ENCODE measurements at regions not wholly inside any gene's neighbourhood (a gene's known extent, or its start where the extent isn't known, plus 50 kb on each side); places are given as distances from the start of the nearest gene placed in this dataset.

DNA sequence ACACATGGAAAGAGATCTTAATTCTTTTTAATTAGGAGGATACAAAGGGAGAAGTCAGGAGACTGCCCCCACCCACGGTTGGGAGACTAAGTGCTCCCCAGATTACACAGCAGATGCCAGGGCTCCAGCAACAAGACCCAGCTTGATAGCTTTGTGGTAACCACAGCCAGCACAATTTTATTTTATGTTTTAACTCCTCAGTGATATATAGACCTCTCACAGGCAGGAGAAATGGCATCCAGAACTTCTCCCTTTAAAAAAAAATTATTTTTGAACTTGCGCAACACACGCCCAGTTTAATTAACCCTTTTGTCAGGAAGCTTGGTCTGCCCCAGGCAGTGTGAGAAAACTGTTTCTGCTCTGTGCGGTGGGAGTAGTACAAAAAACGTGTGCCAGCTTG, 62.6 kb upstream of the ACOT11 start:
- peaks cover 0 to 38% (median 33%) of the 10 kb centered on the region in 5 donors for H3K4me1 ChIP-seq (ENCODE audit: control insufficient read depth in 5 of 5, insufficient read depth in 5 of 5, low read length in 5 of 5)

DNA sequence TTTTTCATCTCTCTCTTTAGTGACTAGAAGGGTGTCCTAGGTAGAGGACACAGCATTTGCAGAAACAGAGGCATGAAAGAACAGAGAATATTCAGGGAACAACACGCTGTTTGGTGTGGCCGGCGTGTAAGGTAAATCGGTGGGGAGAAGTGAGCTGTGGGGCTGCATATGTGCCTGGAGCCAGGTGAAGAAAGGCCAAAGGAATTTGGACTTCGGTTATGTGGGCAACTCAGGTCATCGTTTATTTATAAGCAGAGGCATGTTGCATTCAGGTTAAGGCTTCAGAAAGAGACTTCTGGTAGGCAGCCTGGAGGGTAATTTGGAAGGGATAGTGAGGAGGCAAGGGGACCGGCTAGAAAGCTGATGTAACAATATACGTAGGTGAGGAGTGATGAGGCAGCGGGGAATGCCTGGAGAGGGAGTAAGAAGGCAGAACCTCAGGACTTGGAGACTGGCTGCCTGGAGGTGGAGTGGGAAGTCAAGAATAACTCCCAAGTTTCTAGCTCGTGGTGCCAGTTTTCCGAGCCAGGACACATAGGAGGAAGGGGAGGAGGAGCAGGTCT, 64.1 kb upstream of the ACOT11 start:
- no peak overlapping the region for H3K9ac ChIP-seq (ENCODE audit: low read length in 5 of 5)
- no peak overlapping the region for H3K4me3 ChIP-seq (ENCODE audit: low read depth in 1 of 5, low read length in 5 of 5)
- no peaks in the 10 kb centered on the region for H3K27me3 ChIP-seq (ENCODE audit: control insufficient read depth in 5 of 5, insufficient read depth in 4 of 5, low read length in 5 of 5)
- no peak overlapping the region for H3K27ac ChIP-seq (ENCODE audit: low read depth, low read length)
- peaks cover 0 to 31% (median 27%) of the 10 kb centered on the region in 5 donors for H3K4me1 ChIP-seq (ENCODE audit: control insufficient read depth in 5 of 5, insufficient read depth in 5 of 5, low read length in 5 of 5)
- H3K9me3 ChIP-seq (ENCODE audit: control insufficient read depth in 5 of 5, low read length in 5 of 5) = no peaks in the 10 kb centered on the region
- H3K36me3 ChIP-seq (ENCODE audit: control insufficient read depth in 5 of 5, insufficient read depth in 5 of 5, low read length in 5 of 5) = no peaks in the 10 kb centered on the region

More for the DNA sequence above, 62.6 kb upstream of the ACOT11 start:
- no peaks in the 10 kb centered on the region for H3K27me3 ChIP-seq (ENCODE audit: control insufficient read depth in 5 of 5, insufficient read depth in 4 of 5, low read length in 5 of 5)
- H3K9me3 ChIP-seq (ENCODE audit: control insufficient read depth in 5 of 5, low read length in 5 of 5) = no peaks in the 10 kb centered on the region
- H3K9ac ChIP-seq (ENCODE audit: low read length in 5 of 5) = no peak overlapping the region
- H3K27ac ChIP-seq (ENCODE audit: low read depth, low read length) = no peak overlapping the region
- H3K4me3 ChIP-seq (ENCODE audit: low read depth in 1 of 5, low read length in 5 of 5) = no peak overlapping the region
- H3K36me3 ChIP-seq (ENCODE audit: control insufficient read depth in 5 of 5, insufficient read depth in 5 of 5, low read length in 5 of 5) = no peaks in the 10 kb centered on the region

DNA sequence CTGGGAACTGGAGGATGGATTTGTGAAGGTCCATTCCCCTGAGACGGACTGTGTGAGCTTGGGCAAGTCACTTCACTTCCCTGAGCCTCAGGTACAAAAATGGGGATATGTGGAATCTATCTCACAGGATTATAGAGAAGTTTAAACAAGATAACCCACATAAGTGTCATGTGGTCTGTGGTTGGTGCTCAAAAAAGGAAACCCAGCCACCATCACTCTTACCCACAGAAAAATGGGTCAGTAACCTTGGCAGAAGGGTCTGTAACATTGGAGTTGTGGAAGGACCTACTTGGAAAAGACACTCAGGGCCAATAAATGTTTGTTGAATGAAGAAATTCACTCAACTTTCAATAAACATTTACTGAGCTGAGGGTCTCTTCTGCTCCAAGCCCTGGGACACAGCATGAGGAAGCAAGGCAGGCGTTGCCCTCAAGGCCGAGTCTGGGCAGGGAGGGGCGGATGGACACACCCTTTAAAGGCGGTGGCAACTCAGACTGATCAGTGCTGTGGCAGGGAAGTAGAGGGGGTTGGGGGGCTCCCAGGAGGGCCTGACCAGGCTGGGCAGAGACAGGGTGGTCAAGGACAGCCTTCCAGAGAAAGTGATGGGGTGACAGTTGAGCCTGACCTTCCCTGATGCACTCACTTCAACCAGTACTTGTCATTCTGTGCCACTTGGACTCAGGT, 66.7 kb upstream of the ACOT11 start:
- no peak overlapping the region for H3K4me3 ChIP-seq (ENCODE audit: low read depth in 1 of 5, low read length in 5 of 5)

DNA sequence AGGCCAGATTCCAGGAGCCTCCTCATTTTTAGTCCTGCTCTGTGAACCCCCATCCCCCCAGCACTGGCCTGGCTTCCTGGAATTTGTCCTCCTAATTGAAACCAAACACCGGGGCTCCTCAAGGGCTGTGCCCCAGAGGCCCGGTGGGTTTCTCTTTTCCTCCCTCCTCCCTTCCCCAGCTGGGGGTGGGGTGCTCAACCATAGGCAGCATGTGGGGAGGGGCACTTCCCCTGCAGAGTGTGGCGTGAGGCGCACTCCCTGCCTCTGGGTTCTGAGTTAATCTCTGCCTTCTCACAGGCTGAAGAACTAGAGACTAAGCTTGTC, 67.5 kb upstream of the ACOT11 start:
- peaks cover 0 to 13% (median 7%) of the 10 kb centered on the region in 5 donors for H3K4me1 ChIP-seq (ENCODE audit: control insufficient read depth in 5 of 5, insufficient read depth in 5 of 5, low read length in 5 of 5)
- peaks cover 0 to 2% (median 2%) of the 10 kb centered on the region in 5 donors for H3K27me3 ChIP-seq (ENCODE audit: control insufficient read depth in 5 of 5, insufficient read depth in 4 of 5, low read length in 5 of 5)
- H3K36me3 ChIP-seq (ENCODE audit: control insufficient read depth in 5 of 5, insufficient read depth in 5 of 5, low read length in 5 of 5) = no peaks in the 10 kb centered on the region
- H3K9me3 ChIP-seq (ENCODE audit: control insufficient read depth in 5 of 5, low read length in 5 of 5) = no peaks in the 10 kb centered on the region
- no peak overlapping the region for H3K4me3 ChIP-seq (ENCODE audit: low read depth in 1 of 5, low read length in 5 of 5)
- H3K9ac ChIP-seq (ENCODE audit: low read length in 5 of 5) = no peak overlapping the region
- no peak overlapping the region for H3K27ac ChIP-seq (ENCODE audit: low read depth, low read length)

More for the DNA sequence above, 66.7 kb upstream of the ACOT11 start:
- Histone ChIP-seq H3K36me3 (ENCODE audit: control insufficient read depth in 5 of 5, insufficient read depth in 5 of 5, low read length in 5 of 5) (no peaks in the 10 kb centered on the region), H3K4me1 (ENCODE audit: control insufficient read depth in 5 of 5, insufficient read depth in 5 of 5, low read length in 5 of 5) (peaks cover 0 to 14% (median 8%) of the 10 kb centered on the region in 5 donors), H3K9me3 (ENCODE audit: control insufficient read depth in 5 of 5, low read length in 5 of 5) (no peaks in the 10 kb centered on the region), H3K9ac (ENCODE audit: low read length in 5 of 5) (no peak overlapping the region), H3K27ac (ENCODE audit: low read depth, low read length) (no peak overlapping the region), H3K27me3 (ENCODE audit: control insufficient read depth in 5 of 5, insufficient read depth in 4 of 5, low read length in 5 of 5) (no peaks in the 10 kb centered on the region)

DNA sequence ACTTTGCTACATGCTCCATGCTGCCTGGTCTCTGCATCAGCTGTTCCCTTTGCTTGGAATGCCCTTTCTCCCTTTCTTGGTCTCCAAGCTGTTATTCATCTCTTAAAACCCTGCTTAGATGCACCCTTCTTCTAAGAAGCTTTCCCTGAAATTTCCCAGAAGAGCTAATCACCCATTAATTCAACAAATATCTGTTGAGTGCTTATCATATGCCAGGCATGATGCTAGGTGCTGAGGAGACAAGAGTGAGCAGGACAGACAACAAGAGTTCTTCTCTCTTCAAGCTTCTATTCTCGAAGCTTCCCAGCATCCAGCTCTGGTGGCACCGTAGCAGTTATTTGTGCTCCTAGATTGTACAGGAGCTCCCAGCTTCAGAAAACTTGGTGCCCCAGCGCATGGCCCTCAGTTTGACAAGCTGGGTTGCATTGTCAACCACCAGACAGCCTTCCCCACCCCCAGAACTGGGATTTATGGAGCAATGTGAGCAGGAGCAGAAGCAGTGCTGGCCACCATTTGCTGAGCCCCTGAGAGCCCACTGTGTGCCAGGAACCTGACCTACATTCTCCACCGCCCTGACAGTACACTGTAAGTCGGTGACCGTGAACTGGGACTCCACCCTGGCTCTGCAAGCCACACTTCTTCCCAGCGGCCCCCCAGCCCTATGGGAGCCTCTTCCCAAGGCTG, 68.0 kb upstream of the ACOT11 start:
- H3K4me1 ChIP-seq (ENCODE audit: control insufficient read depth in 5 of 5, insufficient read depth in 5 of 5, low read length in 5 of 5) = peaks cover 3 to 17% (median 8%) of the 10 kb centered on the region in 5 donors
- no peak overlapping the region for H3K27ac ChIP-seq (ENCODE audit: low read depth, low read length)
- H3K36me3 ChIP-seq (ENCODE audit: control insufficient read depth in 5 of 5, insufficient read depth in 5 of 5, low read length in 5 of 5) = no peaks in the 10 kb centered on the region
- H3K4me3 ChIP-seq (ENCODE audit: low read depth in 1 of 5, low read length in 5 of 5) = no peak overlapping the region
- H3K27me3 ChIP-seq (ENCODE audit: control insufficient read depth in 5 of 5, insufficient read depth in 4 of 5, low read length in 5 of 5) = peaks cover 0 to 7% (median 4%) of the 10 kb centered on the region in 5 donors
- H3K9ac ChIP-seq (ENCODE audit: low read length in 5 of 5) = no peak overlapping the region
- no peaks in the 10 kb centered on the region for H3K9me3 ChIP-seq (ENCODE audit: control insufficient read depth in 5 of 5, low read length in 5 of 5)

DNA sequence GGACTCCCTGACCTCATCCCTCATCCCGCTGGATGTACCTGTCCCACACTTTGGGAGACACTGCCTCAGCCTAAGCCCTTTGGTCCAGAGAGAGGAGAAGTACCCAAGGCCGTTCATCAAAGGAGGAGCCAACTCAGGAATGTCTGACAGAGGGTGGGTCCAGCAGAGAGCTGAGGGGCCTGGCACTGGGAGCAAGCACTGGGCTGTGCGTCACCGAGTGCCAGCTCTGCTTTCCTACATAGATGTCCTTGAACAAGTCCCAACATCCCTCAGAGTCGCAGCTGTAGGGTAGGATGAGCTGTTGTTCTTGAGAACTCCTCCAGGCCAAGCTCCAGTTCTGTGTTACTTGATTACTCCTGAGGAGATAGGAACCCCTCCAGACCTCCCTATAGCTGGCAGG, 68.8 kb upstream of the ACOT11 start:
- H3K4me3 ChIP-seq (ENCODE audit: low read depth in 1 of 5, low read length in 5 of 5) = no peak overlapping the region
- H3K9me3 ChIP-seq (ENCODE audit: control insufficient read depth in 5 of 5, low read length in 5 of 5) = no peaks in the 10 kb centered on the region
- H3K9ac ChIP-seq (ENCODE audit: low read length in 5 of 5) = no peak overlapping the region
- H3K27ac ChIP-seq (ENCODE audit: low read depth, low read length) = no peak overlapping the region
- H3K36me3 ChIP-seq (ENCODE audit: control insufficient read depth in 5 of 5, insufficient read depth in 5 of 5, low read length in 5 of 5) = no peaks in the 10 kb centered on the region
- peaks cover 0 to 8% (median 4%) of the 10 kb centered on the region in 5 donors for H3K27me3 ChIP-seq (ENCODE audit: control insufficient read depth in 5 of 5, insufficient read depth in 4 of 5, low read length in 5 of 5)
- peaks cover 3 to 23% (median 13%) of the 10 kb centered on the region in 5 donors for H3K4me1 ChIP-seq (ENCODE audit: control insufficient read depth in 5 of 5, insufficient read depth in 5 of 5, low read length in 5 of 5)

DNA sequence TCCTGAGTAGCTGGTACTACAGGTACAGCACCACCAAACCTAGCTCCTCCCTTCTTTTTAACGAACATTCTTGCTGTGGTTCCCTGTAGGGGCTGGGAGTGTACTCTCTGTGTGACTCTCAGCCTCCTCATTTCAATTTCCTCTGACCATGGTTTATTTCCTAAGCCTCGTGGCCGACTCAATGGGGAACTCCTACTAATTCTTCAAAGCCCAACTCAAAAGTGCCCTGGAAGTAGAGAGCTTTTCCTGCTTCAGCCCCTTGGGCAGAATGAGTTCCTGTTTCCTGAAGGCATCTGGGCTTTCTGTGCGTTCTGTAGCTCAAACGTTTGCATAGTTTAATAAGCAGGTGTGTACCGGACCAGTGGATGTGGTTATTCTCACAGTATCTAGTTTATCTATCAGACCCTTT, 70.9 kb upstream of the ACOT11 start:
- Histone ChIP-seq H3K4me1 (ENCODE audit: control insufficient read depth in 5 of 5, insufficient read depth in 5 of 5, low read length in 5 of 5) (peaks cover 3 to 25% (median 15%) of the 10 kb centered on the region in 5 donors), H3K27ac (ENCODE audit: low read depth, low read length) (no peak overlapping the region), H3K36me3 (ENCODE audit: control insufficient read depth in 5 of 5, insufficient read depth in 5 of 5, low read length in 5 of 5) (no peaks in the 10 kb centered on the region), H3K9me3 (ENCODE audit: control insufficient read depth in 5 of 5, low read length in 5 of 5) (no peaks in the 10 kb centered on the region), H3K27me3 (ENCODE audit: control insufficient read depth in 5 of 5, insufficient read depth in 4 of 5, low read length in 5 of 5) (peaks cover 0 to 8% (median 6%) of the 10 kb centered on the region in 5 donors), H3K4me3 (ENCODE audit: low read depth in 1 of 5, low read length in 5 of 5) (no peak overlapping the region), H3K9ac (ENCODE audit: low read length in 5 of 5) (no peak overlapping the region)

DNA sequence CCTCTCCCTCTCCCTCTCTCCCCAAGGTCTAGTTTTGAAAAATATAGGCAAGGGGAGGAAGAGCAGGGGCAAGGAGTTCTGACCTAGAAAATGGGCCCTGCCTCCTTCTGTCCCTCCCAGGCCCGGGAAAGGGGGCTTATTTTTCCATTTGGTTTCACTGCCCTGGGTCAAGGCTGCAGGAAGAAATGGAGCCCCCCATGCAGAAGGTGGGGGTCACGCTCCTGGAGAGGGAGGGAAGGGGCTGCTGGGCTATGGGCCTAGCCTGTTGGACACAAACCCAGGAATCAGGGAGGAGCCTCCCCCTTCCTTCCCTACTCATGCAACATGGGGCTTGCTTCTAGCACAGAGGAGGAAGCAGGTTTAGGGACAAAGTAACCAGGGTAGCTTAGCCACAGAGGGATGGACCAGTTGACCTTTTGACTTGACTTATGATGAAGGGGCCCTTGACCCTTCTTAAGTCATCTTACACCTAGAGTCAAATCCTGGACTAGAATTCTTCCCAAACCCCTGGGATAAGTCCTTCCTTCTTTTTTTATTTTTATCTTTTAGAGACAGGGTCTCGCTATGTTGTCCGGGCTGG, 70.4 kb upstream of the SSBP3 start:
- no peak overlapping the region for H3K4me3 ChIP-seq (ENCODE audit: low read depth in 1 of 5, low read length in 5 of 5)
- peaks cover 3 to 25% (median 15%) of the 10 kb centered on the region in 5 donors for H3K4me1 ChIP-seq (ENCODE audit: control insufficient read depth in 5 of 5, insufficient read depth in 5 of 5, low read length in 5 of 5)
- no peak overlapping the region for H3K9ac ChIP-seq (ENCODE audit: low read length in 5 of 5)
- no peaks in the 10 kb centered on the region for H3K9me3 ChIP-seq (ENCODE audit: control insufficient read depth in 5 of 5, low read length in 5 of 5)
- peaks cover 0 to 8% (median 6%) of the 10 kb centered on the region in 5 donors for H3K27me3 ChIP-seq (ENCODE audit: control insufficient read depth in 5 of 5, insufficient read depth in 4 of 5, low read length in 5 of 5)
- H3K36me3 ChIP-seq (ENCODE audit: control insufficient read depth in 5 of 5, insufficient read depth in 5 of 5, low read length in 5 of 5) = no peaks in the 10 kb centered on the region
- H3K27ac ChIP-seq (ENCODE audit: low read depth, low read length) = no peak overlapping the region

DNA sequence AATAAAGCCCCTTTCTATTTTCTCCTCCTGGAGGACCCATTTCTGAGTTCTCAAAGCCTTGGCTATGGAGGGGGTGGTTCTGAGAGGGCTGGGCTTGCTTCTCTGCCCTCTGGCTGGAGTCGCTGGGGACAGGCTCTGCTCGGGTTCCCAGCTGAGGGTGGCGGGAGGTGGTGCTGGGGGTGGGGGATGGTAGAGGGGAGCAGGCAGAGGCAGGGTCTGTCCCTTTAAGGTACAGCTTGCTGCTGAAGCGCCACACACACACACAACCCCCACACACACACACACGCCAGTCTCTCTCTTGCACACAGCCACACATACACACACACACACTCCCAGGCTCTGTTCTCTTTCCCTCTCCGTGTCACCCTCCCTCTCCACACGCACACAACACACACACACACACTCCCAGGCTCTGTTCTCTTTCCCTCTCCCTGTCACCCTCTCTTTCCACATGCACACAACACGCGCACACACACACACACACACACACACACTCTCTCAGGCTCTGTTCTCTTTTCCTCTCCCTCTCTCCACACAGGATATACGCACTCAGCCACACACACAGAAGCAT, 69.8 kb upstream of the SSBP3 start:
- H3K4me3 ChIP-seq (ENCODE audit: low read depth in 1 of 5, low read length in 5 of 5) = no peak overlapping the region
- peaks cover 0 to 8% (median 6%) of the 10 kb centered on the region in 5 donors for H3K27me3 ChIP-seq (ENCODE audit: control insufficient read depth in 5 of 5, insufficient read depth in 4 of 5, low read length in 5 of 5)
- no peaks in the 10 kb centered on the region for H3K36me3 ChIP-seq (ENCODE audit: control insufficient read depth in 5 of 5, insufficient read depth in 5 of 5, low read length in 5 of 5)
- no peaks in the 10 kb centered on the region for H3K9me3 ChIP-seq (ENCODE audit: control insufficient read depth in 5 of 5, low read length in 5 of 5)
- no peak overlapping the region for H3K27ac ChIP-seq (ENCODE audit: low read depth, low read length)
- H3K9ac ChIP-seq (ENCODE audit: low read length in 5 of 5) = no peak overlapping the region
- peaks cover 3 to 25% (median 15%) of the 10 kb centered on the region in 5 donors for H3K4me1 ChIP-seq (ENCODE audit: control insufficient read depth in 5 of 5, insufficient read depth in 5 of 5, low read length in 5 of 5)
